GM21786 (cell line): ENCODE measurements at regions not wholly inside any gene's neighbourhood (a gene's known extent, or its start where the extent isn't known, plus 50 kb on each side); places are given as distances from the start of the nearest gene placed in this dataset.
"Not testable (repeated sequence)": the region's sequence is repeated elsewhere in the genome, so short reads cannot be mapped to it uniquely, and the experiment has no call there.

Experiments
- ATAC-seq: cut with Tn5 transposase; IDR thresholded peaks from one replicate; pipeline ENCODE4 v1.9.1; 2021; ENCODE audit not compliant: unreplicated experiment

- no peak for ATAC-seq
Measured at GRCh38 chr5:38149815-38150195, 108.6 kb upstream of the EGFLAM start.

GRCh38 chr5:38148021-38148625 is 110.2 kb upstream of the EGFLAM start:
- ATAC-seq: no peak

- no peak for ATAC-seq
Measured at GRCh38 chr5:38143384-38143783, 115.0 kb upstream of the EGFLAM start.

- ATAC-seq: no peak
Measured at GRCh38 chr5:38141665-38142064, 116.7 kb upstream of the EGFLAM start.

GRCh38 chr5:38138574-38138973 is 119.8 kb upstream of the EGFLAM start:
- no peak for ATAC-seq

GRCh38 chr5:38135486-38136039 is 122.8 kb upstream of the EGFLAM start:
- no peak for ATAC-seq

GRCh38 chr5:38134810-38135209 is 123.5 kb upstream of the EGFLAM start:
- no peak for ATAC-seq

- ATAC-seq: not testable (repeated sequence)
Measured at GRCh38 chr5:38134294-38134693, 124.1 kb upstream of the EGFLAM start.

- no peak for ATAC-seq
Measured at GRCh38 chr5:38131686-38132085, 126.7 kb upstream of the EGFLAM start.

GRCh38 chr5:38124321-38124720 is 134.0 kb upstream of the EGFLAM start:
- ATAC-seq: no peak

- no peak for ATAC-seq
Measured at GRCh38 chr5:38121420-38121819, 136.9 kb upstream of the EGFLAM start.

- ATAC-seq: no peak
Measured at GRCh38 chr5:38119836-38120235, 138.5 kb upstream of the EGFLAM start.

- ATAC-seq: no peak
Measured at GRCh38 chr5:38117784-38118479, 140.4 kb upstream of the EGFLAM start.

- no peak for ATAC-seq
Measured at GRCh38 chr5:38115318-38115827, 143.0 kb upstream of the EGFLAM start.

- ATAC-seq: no peak
Measured at GRCh38 chr5:38113880-38114279, 144.5 kb upstream of the EGFLAM start.

- ATAC-seq: no peak
Measured at GRCh38 chr5:38113456-38113855, 144.9 kb upstream of the EGFLAM start.

GRCh38 chr5:38112938-38113337 is 145.4 kb upstream of the EGFLAM start:
- ATAC-seq: no peak

- ATAC-seq: no peak
Measured at GRCh38 chr5:38110130-38110529, 148.2 kb upstream of the EGFLAM start.

- no peak for ATAC-seq
Measured at GRCh38 chr5:38107096-38107495, 151.3 kb upstream of the EGFLAM start.

- no peak for ATAC-seq
Measured at GRCh38 chr5:38105801-38106200, 152.6 kb upstream of the EGFLAM start.

- ATAC-seq: no peak
Measured at GRCh38 chr5:38105231-38105570, 153.2 kb upstream of the EGFLAM start.

GRCh38 chr5:38104497-38105230 is 153.7 kb upstream of the EGFLAM start:
- no peak for ATAC-seq
